Astrocyte (in vitro differentiated cells and primary cell): ENCODE measurements at regions not wholly inside any gene's neighbourhood (a gene's known extent, or its start where the extent isn't known, plus 50 kb on each side); places are given as distances from the start of the nearest gene placed in this dataset.

ENCODE experiments used
- DNase-seq: peaks from one replicate; pipeline ENCODE4 v3.0.0-alpha.2; 2010; ENCODE audit warnings: low read depth
- FAIRE-seq: peaks from 2 replicates; lab custom pipeline; 2011; peaks lifted over from hg19 to GRCh38; lab: Jason Lieb, UNC
- H2AFZ ChIP-seq: 2 replicates; pipeline ENCODE4 v1.6.0; 2012; ENCODE audit warnings: low read depth, low read length, inconsistent platforms
- H3K27ac ChIP-seq: 2 replicates; pipeline ENCODE4 v1.5.1; 2011; ENCODE audit warnings: low read depth, low read length, inconsistent platforms
- H3K27me3 ChIP-seq: 2 replicates; pipeline ENCODE4 v1.6.0; 2011; ENCODE audit warnings: low read length, inconsistent platforms; ENCODE audit not compliant: insufficient read depth
- H3K36me3 ChIP-seq: 2 replicates; pipeline ENCODE4 v1.5.1; 2011; ENCODE audit warnings: low read length, inconsistent platforms; ENCODE audit not compliant: insufficient read depth
- H3K4me1 ChIP-seq: 2 replicates; pipeline ENCODE4 v1.5.1; 2011; ENCODE audit warnings: low read length, inconsistent platforms; ENCODE audit not compliant: insufficient read depth
- H3K4me2 ChIP-seq: 2 replicates; pipeline ENCODE4 v1.6.0; 2012; ENCODE audit warnings: low read length, inconsistent platforms
- H3K4me3 ChIP-seq: 2 replicates; pipeline ENCODE4 v1.5.1; 2011; ENCODE audit warnings: low read depth, mild to moderate bottlenecking, low read length, inconsistent platforms; ENCODE audit not compliant: insufficient read depth
- H3K79me2 ChIP-seq: 2 replicates; pipeline ENCODE4 v1.6.0; 2012; ENCODE audit warnings: mild to moderate bottlenecking, low read length, inconsistent platforms; ENCODE audit not compliant: insufficient read depth
- H3K9ac ChIP-seq: 2 replicates; pipeline ENCODE4 v1.6.0; 2012; ENCODE audit warnings: mild to moderate bottlenecking, low read length, inconsistent platforms
- H3K9me3 ChIP-seq: 2 replicates; pipeline ENCODE4 v1.5.1; 2012; ENCODE audit warnings: low read depth, mild to moderate bottlenecking, low read length, inconsistent platforms; ENCODE audit not compliant: insufficient read depth
- H4K20me1 ChIP-seq: 2 replicates; pipeline ENCODE4 v1.6.0; 2012; ENCODE audit warnings: low read length, inconsistent platforms; ENCODE audit not compliant: insufficient read depth
- H3K27ac Mint-ChIP-seq: one replicate; pipeline ENCODE4 v1.8.0; 2021; ENCODE audit warnings: mild to moderate bottlenecking, mixed read lengths; ENCODE audit not compliant: unreplicated experiment
- H3K27me3 Mint-ChIP-seq: one replicate; pipeline ENCODE4 v1.8.0; 2021; ENCODE audit warnings: low read depth, mixed read lengths; ENCODE audit not compliant: unreplicated experiment
- H3K36me3 Mint-ChIP-seq: one replicate; pipeline ENCODE4 v1.8.0; 2021; ENCODE audit warnings: low read depth, mixed read lengths; ENCODE audit not compliant: unreplicated experiment
- H3K4me1 Mint-ChIP-seq: one replicate; pipeline ENCODE4 v1.8.0; 2021; ENCODE audit warnings: low read depth, mixed read lengths; ENCODE audit not compliant: unreplicated experiment
- H3K4me3 Mint-ChIP-seq: one replicate; pipeline ENCODE4 v1.8.0; 2021; ENCODE audit warnings: mild to moderate bottlenecking, moderate library complexity, mixed read lengths; ENCODE audit not compliant: unreplicated experiment
- H3K9me3 Mint-ChIP-seq: one replicate; pipeline ENCODE4 v1.8.0; 2021; ENCODE audit warnings: mild to moderate bottlenecking, mixed read lengths; ENCODE audit not compliant: unreplicated experiment
- EZH2 ChIP-seq: IDR thresholded peaks from 2 replicates; pipeline ENCODE4 v1.6.1; 2012; ENCODE audit warnings: mild to moderate bottlenecking, low read length, inconsistent platforms; ENCODE audit not compliant: insufficient read depth
- TF ChIP-seq, protein P1 (sequence below): IDR thresholded peaks from 2 replicates; pipeline ENCODE4 v1.5.1; 2011; ENCODE audit warnings: low read depth, mild to moderate bottlenecking, inconsistent platforms, low read length, moderate library complexity; ENCODE audit not compliant: insufficient read depth

DNA sequence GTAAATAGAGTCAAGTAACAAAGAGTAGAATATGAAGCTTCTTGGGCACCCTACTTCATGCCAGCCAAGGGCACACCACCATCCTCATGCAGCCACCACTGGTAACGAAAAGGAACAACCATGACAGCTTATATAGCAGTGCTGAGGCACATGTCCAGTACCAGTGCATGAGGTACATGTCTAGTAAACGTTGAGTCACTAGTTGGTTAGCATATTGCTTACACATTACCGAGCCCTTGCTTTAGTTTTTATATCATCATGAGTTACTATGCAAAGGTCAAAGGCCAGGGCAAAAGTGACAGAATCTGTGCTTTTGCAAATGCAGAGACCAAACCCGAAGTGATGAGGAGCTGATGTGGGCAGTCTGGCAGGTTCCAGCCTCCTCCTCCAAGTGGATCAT, 147.1 kb upstream of the MAP1B start:
- Mint-ChIP-seq H3K27me3 (peaks cover 7% of the 10 kb centered on the region), H3K4me1 (no peaks in the 10 kb centered on the region), H3K9me3 (peaks cover under 1% of the 10 kb centered on the region), H3K4me3 (no peak overlapping the region), H3K36me3 (no peaks in the 10 kb centered on the region), H3K27ac (no peak overlapping the region)
- FAIRE-seq (no peak), DNase-seq (no peak)
- H3K27me3 ChIP-seq: no peaks in the 10 kb centered on the region
- no peaks in the 10 kb centered on the region for H3K9me3 ChIP-seq
- H3K4me2 ChIP-seq: no peak overlapping the region
- H3K4me1 ChIP-seq: no peaks in the 10 kb centered on the region
- no peak overlapping the region for H3K27ac ChIP-seq
- TF ChIP-seq, protein P1, sequence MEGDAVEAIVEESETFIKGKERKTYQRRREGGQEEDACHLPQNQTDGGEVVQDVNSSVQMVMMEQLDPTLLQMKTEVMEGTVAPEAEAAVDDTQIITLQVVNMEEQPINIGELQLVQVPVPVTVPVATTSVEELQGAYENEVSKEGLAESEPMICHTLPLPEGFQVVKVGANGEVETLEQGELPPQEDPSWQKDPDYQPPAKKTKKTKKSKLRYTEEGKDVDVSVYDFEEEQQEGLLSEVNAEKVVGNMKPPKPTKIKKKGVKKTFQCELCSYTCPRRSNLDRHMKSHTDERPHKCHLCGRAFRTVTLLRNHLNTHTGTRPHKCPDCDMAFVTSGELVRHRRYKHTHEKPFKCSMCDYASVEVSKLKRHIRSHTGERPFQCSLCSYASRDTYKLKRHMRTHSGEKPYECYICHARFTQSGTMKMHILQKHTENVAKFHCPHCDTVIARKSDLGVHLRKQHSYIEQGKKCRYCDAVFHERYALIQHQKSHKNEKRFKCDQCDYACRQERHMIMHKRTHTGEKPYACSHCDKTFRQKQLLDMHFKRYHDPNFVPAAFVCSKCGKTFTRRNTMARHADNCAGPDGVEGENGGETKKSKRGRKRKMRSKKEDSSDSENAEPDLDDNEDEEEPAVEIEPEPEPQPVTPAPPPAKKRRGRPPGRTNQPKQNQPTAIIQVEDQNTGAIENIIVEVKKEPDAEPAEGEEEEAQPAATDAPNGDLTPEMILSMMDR: no peak
- TF ChIP-seq EZH2: no peak
- no peaks in the 10 kb centered on the region for H3K79me2 ChIP-seq
- no peak overlapping the region for H2AFZ ChIP-seq
- no peak overlapping the region for H3K9ac ChIP-seq
- H4K20me1 ChIP-seq: no peaks in the 10 kb centered on the region
- no peaks in the 10 kb centered on the region for H3K36me3 ChIP-seq
- no peak overlapping the region for H3K4me3 ChIP-seq

GRCh38 chr5:71961786-71962185, 145.5 kb upstream of the MAP1B start:
- no peaks in the 10 kb centered on the region for H4K20me1 ChIP-seq
- no peaks in the 10 kb centered on the region for H3K4me1 Mint-ChIP-seq

GRCh38 chr5:71969460-71969859, 137.8 kb upstream of the MAP1B start:
- no peak for TF ChIP-seq EZH2
- TF ChIP-seq, protein P1: no peak
- FAIRE-seq (no peak), DNase-seq (peak; percentile 7)
- H3K4me3 Mint-ChIP-seq: no peak overlapping the region
- H3K27ac ChIP-seq: no peak overlapping the region
- H3K4me1 ChIP-seq: no peaks in the 10 kb centered on the region
- H3K27me3 ChIP-seq: no peaks in the 10 kb centered on the region
- no peaks in the 10 kb centered on the region for H3K9me3 ChIP-seq
- H3K79me2 ChIP-seq: no peaks in the 10 kb centered on the region
- H3K36me3 ChIP-seq: no peaks in the 10 kb centered on the region
- H4K20me1 ChIP-seq: no peaks in the 10 kb centered on the region
- H3K27ac Mint-ChIP-seq: no peak overlapping the region
- no peaks in the 10 kb centered on the region for H3K36me3 Mint-ChIP-seq
- peaks cover 6% of the 10 kb centered on the region for H3K4me1 Mint-ChIP-seq
- H3K4me3 ChIP-seq: no peak overlapping the region
- H3K4me2 ChIP-seq: no peak overlapping the region
- H3K9ac ChIP-seq: no peak overlapping the region
- peaks cover 1% of the 10 kb centered on the region for H3K9me3 Mint-ChIP-seq
- H3K27me3 Mint-ChIP-seq: peaks cover 7% of the 10 kb centered on the region
- no peak overlapping the region for H2AFZ ChIP-seq

More at GRCh38 chr5:71961786-71962185, 145.5 kb upstream of the MAP1B start:
- H3K27me3 ChIP-seq: no peaks in the 10 kb centered on the region
- TF ChIP-seq, protein P1: no peak
- H2AFZ ChIP-seq: no peak overlapping the region
- no peak overlapping the region for H3K27ac ChIP-seq
- Mint-ChIP-seq H3K36me3 (no peaks in the 10 kb centered on the region), H3K27ac (no peak overlapping the region), H3K9me3 (peaks cover 1% of the 10 kb centered on the region), H3K4me3 (no peak overlapping the region), H3K27me3 (peaks cover 10% of the 10 kb centered on the region)
- H3K4me2 ChIP-seq: no peak overlapping the region
- H3K9ac ChIP-seq: no peak overlapping the region
- no peaks in the 10 kb centered on the region for H3K9me3 ChIP-seq
- no peak overlapping the region for H3K4me3 ChIP-seq
- H3K79me2 ChIP-seq: no peaks in the 10 kb centered on the region
- no peaks in the 10 kb centered on the region for H3K4me1 ChIP-seq
- DNase-seq (no peak), FAIRE-seq (no peak)
- no peaks in the 10 kb centered on the region for H3K36me3 ChIP-seq
